HepG2 (cell line): ENCODE measurements at regions not wholly inside any gene's neighbourhood (a gene's known extent, or its start where the extent isn't known, plus 50 kb on each side); places are given as distances from the start of the nearest gene placed in this dataset.

Source experiments
- ATAC-seq: fragments of 200-7000 bp; cut with Tn5 transposase; 3 replicates; pipeline ENCODE4 v1.9.1; 2020; ENCODE audit warnings: mild to moderate bottlenecking, moderate library complexity
- BruUV-seq: library from RNA; stranded (reverse); fragments of 400-500 nt; replicated peaks from 2 replicates; lab custom pipeline; 2021; lab: Mats Ljungman, UMichigan
- CTCF ChIA-PET: fragments of 300-600 bp; formaldehyde crosslinking; extraction: SDS; loops from one replicate; lab custom pipeline; 2021; ENCODE audit warnings: low total read pairs, inconsistent platforms, low intra/inter-chr PET ratio; lab: Yijun Ruan, JAX
- POLR2A ChIA-PET: fragments of 350-600 bp; sonication (Branson Sonifier 250); formaldehyde crosslinking; loops from one replicate; lab custom pipeline; 2020; ENCODE audit warnings: antibody characterized with exemption, inconsistent platforms; lab: Yijun Ruan, JAX
- DNase-seq: peaks from one replicate; pipeline ENCODE4 v3.0.0-alpha.2; 2015; ENCODE audit warnings: low spot score
- FAIRE-seq: peaks from 3 replicates; lab custom pipeline; 2011; peaks lifted over from hg19 to GRCh38; lab: Jason Lieb, UNC
- H2AFZ ChIP-seq: one replicate; pipeline ENCODE4 v1.6.1; 2011; ENCODE audit warnings: low read length, inconsistent platforms
- H3K27ac ChIP-seq: fragments of 300-600 bp; 3 replicates; pipeline ENCODE4 v1.8.0; 2011; ENCODE audit warnings: mixed run types, mild to moderate bottlenecking, mixed read lengths, low read length, inconsistent platforms; ENCODE audit not compliant: insufficient read depth; ENCODE audit errors: extremely low read length
- H3K27me3 ChIP-seq, 2 experiments: fragments of 200-600 bp in 1 of 2; 2 replicates in 1 of 2; 3 replicates in 1 of 2; pipeline versions ENCODE4 v1.6.0 to v1.8.0; 2011; ENCODE audit warnings: low read length in 2 of 2, mild to moderate bottlenecking in 2 of 2, moderate library complexity in 2 of 2, inconsistent platforms in 1 of 2; ENCODE audit not compliant: insufficient read depth in 2 of 2, control insufficient read depth in 1 of 2
- H3K36me3 ChIP-seq, 2 experiments: fragments of 200-600 bp in 1 of 2; replicated peaks in 1 of 2; 2 replicates in 1 of 2; 3 replicates in 1 of 2; pipeline versions ENCODE4 v1.5.1 to v1.8.0; 2011; ENCODE audit warnings: low read length in 2 of 2, inconsistent platforms in 1 of 2; ENCODE audit not compliant: insufficient read depth in 2 of 2, control insufficient read depth in 1 of 2
- H3K4me1 ChIP-seq: 2 replicates; pipeline ENCODE4 v1.5.1; 2012; ENCODE audit warnings: low read length, inconsistent platforms; ENCODE audit not compliant: insufficient read depth
- H3K4me2 ChIP-seq: 2 replicates; pipeline ENCODE4 v1.6.0; 2011; ENCODE audit warnings: low read depth, low read length, inconsistent platforms
- H3K4me3 ChIP-seq, 3 experiments: fragments of 200-600 bp in 1 of 3; sonication (generic), shearing (Covaris generic) in 1 of 3; replicated peaks in 1 of 3; 2 replicates each; pipeline ENCODE4 v1.5.1; 2011 to 2016; ENCODE audit warnings: low read length in 3 of 3, inconsistent platforms in 2 of 3, low read depth in 2 of 3, mild to moderate bottlenecking in 2 of 3, control low read depth in 1 of 3, mixed read lengths in 1 of 3; ENCODE audit not compliant: insufficient read depth in 1 of 3
- H3K79me2 ChIP-seq: one replicate; pipeline ENCODE4 v1.6.1; 2011; ENCODE audit warnings: low read length, inconsistent platforms; ENCODE audit not compliant: insufficient read depth
- H3K9ac ChIP-seq: 2 replicates; pipeline ENCODE4 v1.6.0; 2011; ENCODE audit warnings: mild to moderate bottlenecking, low read depth, low read length, inconsistent platforms; ENCODE audit not compliant: insufficient read depth
- H3K9me3 ChIP-seq: 2 replicates; pipeline ENCODE4 v1.5.1; 2012; ENCODE audit warnings: mild to moderate bottlenecking, low read length
- H4K20me1 ChIP-seq: 2 replicates; pipeline ENCODE4 v1.6.0; 2011; ENCODE audit warnings: inconsistent platforms, mild to moderate bottlenecking, low read length, moderate library complexity; ENCODE audit not compliant: insufficient read depth
- ATM ChIP-seq: fragments of 450-650 bp; IDR thresholded peaks from 2 replicates; pipeline ENCODE4 v1.7.1; 2017; ENCODE audit warnings: mild to moderate bottlenecking, borderline replicate concordance
- DNMT3B ChIP-seq: conservative IDR thresholded peaks from 2 replicates; pipeline ENCODE4 v1.6.1; 2016; ENCODE audit warnings: missing biosample characterization, control low read depth
- USF2 ChIP-seq, 2 experiments: sonication (generic) in 1 of 2; formaldehyde crosslinking in 1 of 2; IDR thresholded peaks; 2 replicates each; pipeline versions ENCODE4 v1.5.1 to v1.6.1; 2011 to 2020; ENCODE audit warnings: borderline replicate concordance in 1 of 2, low read depth in 1 of 2, low read length in 1 of 2, mild to moderate bottlenecking in 1 of 2, missing genetic modification reagents in 1 of 2, moderate library complexity in 1 of 2
- ZGPAT ChIP-seq: IDR thresholded peaks from 2 replicates; pipeline ENCODE4 v1.6.1; 2016; ENCODE audit warnings: mild to moderate bottlenecking
- ZNF121 ChIP-seq: sonication (generic); formaldehyde crosslinking; IDR thresholded peaks from 2 replicates; pipeline ENCODE4 v1.5.0; 2020; ENCODE audit warnings: mild to moderate bottlenecking, missing genetic modification reagents
- ZNF574 ChIP-seq: sonication (generic); formaldehyde crosslinking; IDR thresholded peaks from 2 replicates; pipeline ENCODE4 v1.4.0; 2020; ENCODE audit warnings: missing genetic modification reagents
- ZNF670 ChIP-seq: sonication (generic); formaldehyde crosslinking; IDR thresholded peaks from 2 replicates; pipeline ENCODE4 v1.8.0; 2022; ENCODE audit warnings: mild to moderate bottlenecking, missing genetic modification reagents, borderline replicate concordance
- WGBS: methylation state at CpG from one replicate; pipeline ENCODE4 v1.1.6; 2017; ENCODE audit warnings: low lambda C conversion rate; 5-methylcytosine and 5-hydroxymethylcytosine counted together
- in situ Hi-C: cut with HindIII; loops from 2 replicates; pipeline ENCODE4 v1.10.0; 2017; ENCODE audit warnings: low pct_unique_long_range_greater_than_20kb; ENCODE audit not compliant: extremely low pct_ligation_motif_present
- intact Hi-C: fragments of 100-400 bp; cut with micrococcal nuclease; formaldehyde crosslinking; loops from one replicate; pipeline ENCODE4 v1.10.0; 2022; ENCODE audit not compliant: unreplicated experiment
- TF ChIP-seq, protein P1 (sequence below): sonication (generic); formaldehyde crosslinking; IDR thresholded peaks from 2 replicates; pipeline ENCODE4 v1.5.0; 2020; ENCODE audit warnings: mild to moderate bottlenecking, missing genetic modification reagents
- TF ChIP-seq, protein P2 (sequence below): sonication (generic); formaldehyde crosslinking; IDR thresholded peaks from 2 replicates; pipeline ENCODE4 v1.5.0; 2020; ENCODE audit warnings: missing genetic modification reagents
- TF ChIP-seq, protein P3 (sequence below): sonication (generic); formaldehyde crosslinking; IDR thresholded peaks from 2 replicates; pipeline ENCODE4 v1.5.0; 2020; ENCODE audit warnings: missing genetic modification reagents

DNA sequence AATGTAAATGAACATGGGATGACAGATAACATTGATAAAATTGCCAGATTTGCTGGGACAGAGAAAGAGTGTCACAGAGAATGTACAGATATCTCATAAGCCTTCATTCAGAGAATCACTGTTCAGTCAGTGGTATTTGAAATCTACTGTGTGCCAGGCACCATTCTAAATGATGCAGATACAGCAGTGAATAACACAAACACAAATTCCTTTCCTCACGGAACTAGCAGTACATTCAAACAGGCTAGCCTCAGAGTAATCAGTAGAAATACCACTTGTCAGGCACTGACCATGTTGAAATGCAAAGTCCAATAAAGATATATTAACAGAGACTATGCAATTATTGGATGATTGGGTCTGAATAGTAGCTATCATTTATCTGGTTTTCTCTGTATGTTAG, 211.0 kb downstream of the RDH14 start:
- Histone ChIP-seq H2AFZ (no peak overlapping the region), H3K27ac (no peak overlapping the region), H3K79me2 (no peaks in the 10 kb centered on the region), H3K9ac (no peak overlapping the region), H3K36me3 (no peaks in the 10 kb centered on the region), H3K4me2 (no peak overlapping the region), H3K27me3 (no peaks in the 10 kb centered on the region), H4K20me1 (no peaks in the 10 kb centered on the region), H3K4me3 (no peak overlapping the region), H3K9me3 (no peaks in the 10 kb centered on the region), H3K4me1 (no peaks in the 10 kb centered on the region)
- no TSS peak for BruUV-seq
- no peak for DNase-seq
- intact Hi-C loops (no loop called here), in situ Hi-C loops (no loop called here)
- ATAC-seq = no peak
- ChIA-PET POLR2A (no interaction called here), CTCF (no interaction called here)
- no peak for FAIRE-seq
- WGBS = 0% methylated on average over 1 of the region's 1 CpG
- TF ChIP-seq, protein P1, sequence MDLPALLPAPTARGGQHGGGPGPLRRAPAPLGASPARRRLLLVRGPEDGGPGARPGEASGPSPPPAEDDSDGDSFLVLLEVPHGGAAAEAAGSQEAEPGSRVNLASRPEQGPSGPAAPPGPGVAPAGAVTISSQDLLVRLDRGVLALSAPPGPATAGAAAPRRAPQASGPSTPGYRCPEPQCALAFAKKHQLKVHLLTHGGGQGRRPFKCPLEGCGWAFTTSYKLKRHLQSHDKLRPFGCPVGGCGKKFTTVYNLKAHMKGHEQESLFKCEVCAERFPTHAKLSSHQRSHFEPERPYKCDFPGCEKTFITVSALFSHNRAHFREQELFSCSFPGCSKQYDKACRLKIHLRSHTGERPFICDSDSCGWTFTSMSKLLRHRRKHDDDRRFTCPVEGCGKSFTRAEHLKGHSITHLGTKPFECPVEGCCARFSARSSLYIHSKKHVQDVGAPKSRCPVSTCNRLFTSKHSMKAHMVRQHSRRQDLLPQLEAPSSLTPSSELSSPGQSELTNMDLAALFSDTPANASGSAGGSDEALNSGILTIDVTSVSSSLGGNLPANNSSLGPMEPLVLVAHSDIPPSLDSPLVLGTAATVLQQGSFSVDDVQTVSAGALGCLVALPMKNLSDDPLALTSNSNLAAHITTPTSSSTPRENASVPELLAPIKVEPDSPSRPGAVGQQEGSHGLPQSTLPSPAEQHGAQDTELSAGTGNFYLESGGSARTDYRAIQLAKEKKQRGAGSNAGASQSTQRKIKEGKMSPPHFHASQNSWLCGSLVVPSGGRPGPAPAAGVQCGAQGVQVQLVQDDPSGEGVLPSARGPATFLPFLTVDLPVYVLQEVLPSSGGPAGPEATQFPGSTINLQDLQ (CRISPR knock-in tag) = no peak
- no peak for TF ChIP-seq USF2 (IDR thresholded peaks at IDR 0.05; ENCODE audit: low read depth, low read length)
- no peak for TF ChIP-seq USF2 (CRISPR knock-in tag; IDR thresholded peaks at IDR 0.05; ENCODE audit: borderline replicate concordance)
- no peak for TF ChIP-seq ZGPAT (CRISPR knock-in tag)
- TF ChIP-seq ZNF121 = no peak
- TF ChIP-seq, protein P2, sequence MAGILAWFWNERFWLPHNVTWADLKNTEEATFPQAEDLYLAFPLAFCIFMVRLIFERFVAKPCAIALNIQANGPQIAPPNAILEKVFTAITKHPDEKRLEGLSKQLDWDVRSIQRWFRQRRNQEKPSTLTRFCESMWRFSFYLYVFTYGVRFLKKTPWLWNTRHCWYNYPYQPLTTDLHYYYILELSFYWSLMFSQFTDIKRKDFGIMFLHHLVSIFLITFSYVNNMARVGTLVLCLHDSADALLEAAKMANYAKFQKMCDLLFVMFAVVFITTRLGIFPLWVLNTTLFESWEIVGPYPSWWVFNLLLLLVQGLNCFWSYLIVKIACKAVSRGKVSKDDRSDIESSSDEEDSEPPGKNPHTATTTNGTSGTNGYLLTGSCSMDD (CRISPR knock-in tag) = no peak
- TF ChIP-seq ZNF670 (CRISPR knock-in tag) = no peak
- no peak for TF ChIP-seq ZNF574 (CRISPR knock-in tag)
- TF ChIP-seq, protein P3, sequence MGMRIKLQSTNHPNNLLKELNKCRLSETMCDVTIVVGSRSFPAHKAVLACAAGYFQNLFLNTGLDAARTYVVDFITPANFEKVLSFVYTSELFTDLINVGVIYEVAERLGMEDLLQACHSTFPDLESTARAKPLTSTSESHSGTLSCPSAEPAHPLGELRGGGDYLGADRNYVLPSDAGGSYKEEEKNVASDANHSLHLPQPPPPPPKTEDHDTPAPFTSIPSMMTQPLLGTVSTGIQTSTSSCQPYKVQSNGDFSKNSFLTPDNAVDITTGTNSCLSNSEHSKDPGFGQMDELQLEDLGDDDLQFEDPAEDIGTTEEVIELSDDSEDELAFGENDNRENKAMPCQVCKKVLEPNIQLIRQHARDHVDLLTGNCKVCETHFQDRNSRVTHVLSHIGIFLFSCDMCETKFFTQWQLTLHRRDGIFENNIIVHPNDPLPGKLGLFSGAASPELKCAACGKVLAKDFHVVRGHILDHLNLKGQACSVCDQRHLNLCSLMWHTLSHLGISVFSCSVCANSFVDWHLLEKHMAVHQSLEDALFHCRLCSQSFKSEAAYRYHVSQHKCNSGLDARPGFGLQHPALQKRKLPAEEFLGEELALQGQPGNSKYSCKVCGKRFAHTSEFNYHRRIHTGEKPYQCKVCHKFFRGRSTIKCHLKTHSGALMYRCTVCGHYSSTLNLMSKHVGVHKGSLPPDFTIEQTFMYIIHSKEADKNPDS (CRISPR knock-in tag) = no peak
- TF ChIP-seq DNMT3B = no peak
- TF ChIP-seq ATM = no peak
